Nephron progenitor cell (in vitro differentiated cells): ENCODE measurements at regions not wholly inside any gene's neighbourhood (a gene's known extent, or its start where the extent isn't known, plus 50 kb on each side); places are given as distances from the start of the nearest gene placed in this dataset.

Experiments used
- DNase-seq: peaks from one replicate; pipeline ENCODE4 v3.0.0; 2021
- H3K27ac Mint-ChIP-seq: 2 replicates; pipeline ENCODE4 v1.8.0; 2021; ENCODE audit warnings: mild to moderate bottlenecking, moderate library complexity, mixed read lengths
- H3K27me3 Mint-ChIP-seq: 2 replicates; pipeline ENCODE4 v1.8.0; 2021; ENCODE audit warnings: mild to moderate bottlenecking, low read depth, mixed read lengths; ENCODE audit not compliant: poor library complexity
- H3K36me3 Mint-ChIP-seq: 2 replicates; pipeline ENCODE4 v1.8.0; 2021; ENCODE audit warnings: low read depth, mixed read lengths
- H3K4me1 Mint-ChIP-seq: 2 replicates; pipeline ENCODE4 v1.8.0; 2021; ENCODE audit warnings: mixed read lengths
- H3K4me3 Mint-ChIP-seq: 2 replicates; pipeline ENCODE4 v1.8.0; 2021; ENCODE audit warnings: mild to moderate bottlenecking, moderate library complexity, mixed read lengths
- H3K9me3 Mint-ChIP-seq: 2 replicates; pipeline ENCODE4 v1.8.0; 2021; ENCODE audit warnings: mild to moderate bottlenecking, moderate library complexity, mixed read lengths
- CTCF ChIP-seq: fragments of 200-600 bp; sonication (generic); IDR thresholded peaks from 2 replicates; pipeline ENCODE4 v1.5.0; 2021; ENCODE audit warnings: antibody characterized with exemption

- H3K4me3 Mint-ChIP-seq = no peak overlapping the region
- no peaks in the 10 kb centered on the region for H3K9me3 Mint-ChIP-seq
- H3K4me1 Mint-ChIP-seq = no peaks in the 10 kb centered on the region
- no peak for DNase-seq
- no peak for TF ChIP-seq CTCF
- no peaks in the 10 kb centered on the region for H3K36me3 Mint-ChIP-seq
- peaks cover 2% of the 10 kb centered on the region for H3K27me3 Mint-ChIP-seq
- no peak overlapping the region for H3K27ac Mint-ChIP-seq
Observed at GRCh38 chr13:29976535-29976934, 126.1 kb upstream of the UBL3 start.

GRCh38 chr13:29975283-29975682 is 124.9 kb upstream of the UBL3 start:
- Mint-ChIP-seq H3K9me3 (no peaks in the 10 kb centered on the region), H3K36me3 (no peaks in the 10 kb centered on the region), H3K27ac (no peak overlapping the region), H3K4me1 (no peaks in the 10 kb centered on the region), H3K27me3 (peaks cover 2% of the 10 kb centered on the region), H3K4me3 (no peak overlapping the region)
- no peak for TF ChIP-seq CTCF
- no peak for DNase-seq

DNA sequence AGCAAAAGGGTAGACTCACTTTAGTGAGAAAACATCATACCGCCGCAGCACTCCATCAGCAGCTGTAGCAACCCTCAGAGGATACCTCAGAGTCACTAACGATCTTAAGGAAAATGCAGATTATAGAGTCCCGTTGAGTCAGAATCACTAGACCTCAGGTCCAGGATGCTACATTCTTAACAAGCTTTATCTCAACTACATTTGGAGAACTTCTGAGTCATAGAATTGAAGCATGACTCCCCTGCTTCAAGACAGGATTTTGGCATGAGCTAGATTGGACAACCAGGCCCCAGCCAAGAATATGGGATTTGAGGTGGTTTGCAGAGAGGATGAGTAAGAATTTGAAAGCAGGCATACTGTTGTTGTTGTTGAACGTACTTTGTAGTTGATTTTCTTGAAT is 118.9 kb upstream of the UBL3 start:
- TF ChIP-seq CTCF = no peak
- Mint-ChIP-seq H3K36me3 (no peaks in the 10 kb centered on the region), H3K27me3 (peaks cover 2% of the 10 kb centered on the region), H3K27ac (no peak overlapping the region), H3K9me3 (peaks cover 11% of the 10 kb centered on the region), H3K4me3 (no peak overlapping the region), H3K4me1 (no peaks in the 10 kb centered on the region)
- no peak for DNase-seq

DNA sequence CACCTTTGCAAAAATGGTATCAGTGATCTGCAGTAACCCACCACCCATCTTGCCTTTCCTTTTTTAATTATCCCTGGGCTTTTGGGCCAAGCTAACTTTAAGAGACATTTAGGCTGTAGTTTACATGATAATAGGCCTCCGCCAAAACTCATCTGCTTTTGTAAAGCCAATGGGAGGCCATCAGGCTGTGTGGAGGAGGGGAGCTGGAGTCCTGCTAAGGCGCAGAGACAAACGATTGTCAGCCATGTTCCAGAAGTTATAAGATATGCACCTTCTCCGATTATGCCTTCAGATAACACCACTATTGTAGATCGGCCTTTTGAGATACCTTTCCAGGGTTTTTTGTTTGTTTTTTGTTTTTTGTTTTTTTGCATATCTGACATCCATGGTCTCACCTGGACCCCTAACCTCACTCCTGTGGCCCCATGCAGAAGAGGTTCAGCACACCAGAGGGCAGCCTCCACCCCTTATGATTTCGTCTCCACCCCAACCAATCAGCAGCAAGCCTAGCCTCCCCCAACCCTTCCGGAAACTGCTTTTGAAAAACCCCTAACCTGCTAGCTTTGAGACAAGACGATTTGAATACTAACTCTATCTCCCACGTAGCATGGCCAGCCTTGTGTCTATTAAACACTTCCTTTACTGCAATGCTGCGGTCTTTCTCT is 113.9 kb upstream of the UBL3 start:
- H3K9me3 Mint-ChIP-seq = peaks cover 11% of the 10 kb centered on the region
- no peaks in the 10 kb centered on the region for H3K4me1 Mint-ChIP-seq
- H3K36me3 Mint-ChIP-seq = no peaks in the 10 kb centered on the region

GRCh38 chr13:29963089-29963488 is 112.7 kb upstream of the UBL3 start:
- Mint-ChIP-seq H3K4me1 (no peaks in the 10 kb centered on the region), H3K4me3 (no peak overlapping the region), H3K27ac (no peak overlapping the region), H3K9me3 (peaks cover 9% of the 10 kb centered on the region), H3K36me3 (no peaks in the 10 kb centered on the region), H3K27me3 (no peaks in the 10 kb centered on the region)
- no peak for DNase-seq
- no peak for TF ChIP-seq CTCF

More for the DNA sequence above, 113.9 kb upstream of the UBL3 start:
- Mint-ChIP-seq H3K27ac (no peak overlapping the region), H3K27me3 (no peaks in the 10 kb centered on the region), H3K4me3 (no peak overlapping the region)
- DNase-seq = no peak
- no peak for TF ChIP-seq CTCF

DNA sequence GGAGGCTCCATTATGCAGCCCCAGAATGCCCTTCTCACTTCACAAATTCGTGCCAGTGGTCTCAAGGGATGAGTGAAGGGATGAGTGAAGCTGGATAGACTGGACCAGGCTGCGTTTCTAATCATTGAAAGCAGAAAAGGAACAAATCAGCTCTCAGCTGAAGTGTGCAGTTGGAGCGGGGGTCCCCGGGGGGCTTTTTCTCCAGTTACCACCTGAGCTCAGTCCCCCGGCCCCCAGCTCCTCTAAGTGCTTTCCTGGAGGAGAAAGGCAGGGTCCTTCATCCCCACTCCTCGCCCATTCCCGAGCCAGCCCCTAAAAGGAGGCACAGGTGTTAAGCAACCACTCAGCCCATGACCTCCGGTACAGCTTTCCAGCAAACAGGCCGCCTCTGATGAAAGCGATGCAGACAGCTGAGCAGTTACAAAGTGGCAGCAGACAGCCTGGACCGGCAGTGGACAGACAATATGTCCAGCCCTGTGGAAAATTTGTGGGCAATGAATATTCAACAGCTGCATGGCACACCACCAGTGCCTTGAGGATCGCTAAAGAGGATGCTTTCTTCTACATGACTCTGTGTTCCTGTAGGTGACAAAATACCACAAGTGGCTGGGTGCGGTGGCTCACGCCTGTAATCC is 110.7 kb upstream of the UBL3 start:
- TF ChIP-seq CTCF = no peak
- H3K27ac Mint-ChIP-seq = no peak overlapping the region
- no peaks in the 10 kb centered on the region for H3K9me3 Mint-ChIP-seq
- no peaks in the 10 kb centered on the region for H3K27me3 Mint-ChIP-seq
- no peak overlapping the region for H3K4me3 Mint-ChIP-seq
- peaks cover 7% of the 10 kb centered on the region for H3K4me1 Mint-ChIP-seq
- H3K36me3 Mint-ChIP-seq = no peaks in the 10 kb centered on the region
- DNase-seq = no peak
